ENCODE measurements at regions not wholly inside any gene's neighbourhood (a gene's known extent, or its start where the extent isn't known, plus 50 kb on each side); places are given as distances from the start of the nearest gene placed in this dataset.

DNA sequence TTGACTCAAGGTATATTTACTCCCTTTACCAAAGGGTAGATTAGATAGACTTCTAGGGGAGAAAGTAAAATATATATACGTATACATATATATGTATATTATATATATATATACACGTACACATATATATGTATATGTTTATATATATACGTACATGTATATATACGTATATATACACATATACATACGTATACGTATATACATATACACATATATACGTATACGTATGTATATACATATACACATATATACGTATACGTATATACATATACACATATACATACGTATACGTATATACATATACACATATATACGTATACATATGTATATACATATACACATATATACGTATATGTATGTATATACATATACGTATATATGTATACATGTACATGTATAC, 430.5 kb upstream of the ANO3 start:
- no peak for TF ChIP-seq EZH2phosphoT487 (IDR thresholded peaks at IDR 0.05; ENCODE audit: insufficient read depth, low read depth)
- no peak for TF ChIP-seq EZH2 (IDR thresholded peaks at IDR 0.05; ENCODE audit: insufficient read depth, poor library complexity, severe bottlenecking)

All from GM23248 (cell line).